H1 (cell line): ENCODE measurements at regions not wholly inside any gene's neighbourhood (a gene's known extent, or its start where the extent isn't known, plus 50 kb on each side); places are given as distances from the start of the nearest gene placed in this dataset.

ENCODE experiments used
- BCL11A ChIP-seq, 2 experiments: IDR thresholded peaks; one replicate each; pipeline ENCODE4 v1.6.1; 2011; ENCODE audit warnings: low read depth in 2 of 2, low read length in 2 of 2, mild to moderate bottlenecking in 2 of 2
- BRCA1 ChIP-seq: IDR thresholded peaks from 2 replicates; pipeline ENCODE4 v1.6.1; 2012; ENCODE audit warnings: low read depth, low read length, improper control_type of control experiment
- CEBPB ChIP-seq: IDR thresholded peaks from 2 replicates; pipeline ENCODE4 v1.6.1; 2012; ENCODE audit warnings: low read depth, low read length
- CHD7 ChIP-seq: fragments of 300-600 bp; sonication (generic); IDR thresholded peaks from 2 replicates; pipeline ENCODE4 v1.7.1; 2012; ENCODE audit warnings: low read length, moderate library complexity, mild to moderate bottlenecking, inconsistent platforms; ENCODE audit not compliant: insufficient replicate concordance
- KDM5A ChIP-seq: fragments of 200-600 bp; IDR thresholded peaks from 2 replicates; pipeline ENCODE4 v1.7.1; 2012; ENCODE audit warnings: mild to moderate bottlenecking, low read length, inconsistent platforms, mixed read lengths
- NANOG ChIP-seq: IDR thresholded peaks from 2 replicates; pipeline ENCODE4 v1.6.1; 2011; ENCODE audit warnings: low read length, low read depth, mild to moderate bottlenecking, inconsistent platforms; ENCODE audit not compliant: insufficient read depth, poor library complexity, severe bottlenecking
- TAF1 ChIP-seq: IDR thresholded peaks from 2 replicates; pipeline ENCODE4 v1.6.1; 2011; ENCODE audit warnings: mild to moderate bottlenecking, low read depth, low read length
- USF2 ChIP-seq: IDR thresholded peaks from 2 replicates; pipeline ENCODE4 v1.6.1; 2011; ENCODE audit warnings: low read length, improper control_type of control experiment

GRCh38 chr5:129836321-129836720 is 67.9 kb upstream of the CHSY3 start (continued):
- no peak for TF ChIP-seq KDM5A
- no peak for TF ChIP-seq CHD7
- no peak for TF ChIP-seq TAF1
- no peak for TF ChIP-seq BCL11A (IDR thresholded peaks at IDR 0.05; ENCODE audit: low read depth in 2 of 2, low read length in 2 of 2)
- TF ChIP-seq NANOG = no peak
- TF ChIP-seq BRCA1 = no peak
- no peak for TF ChIP-seq CEBPB
- TF ChIP-seq USF2 = no peak
